ENCODE measurements at regions not wholly inside any gene's neighbourhood (a gene's known extent, or its start where the extent isn't known, plus 50 kb on each side); places are given as distances from the start of the nearest gene placed in this dataset.

- H3K4me1 Mint-ChIP-seq, result peaks cover 2% of the 10 kb centered on the region
- DNase-seq (ENCODE audit: low spot score in 2 of 2), result no peak
- peaks cover 3% of the 10 kb centered on the region for H3K27me3 Mint-ChIP-seq
- H3K27ac Mint-ChIP-seq, result no peak overlapping the region
- ATAC-seq (ENCODE audit: low read depth), result no peak
- no peaks in the 10 kb centered on the region for H3K36me3 Mint-ChIP-seq
- H3K9me3 Mint-ChIP-seq, result no peaks in the 10 kb centered on the region
- no peak overlapping the region for H3K4me3 Mint-ChIP-seq
Observed at GRCh38 chr6:6897140-6897539, 210.6 kb upstream of the RREB1 start.

- no peak overlapping the region for H3K4me3 Mint-ChIP-seq
- H3K36me3 Mint-ChIP-seq, result no peaks in the 10 kb centered on the region
- peaks cover 2% of the 10 kb centered on the region for H3K27me3 Mint-ChIP-seq
- DNase-seq (ENCODE audit: low spot score in 2 of 2), result no peak
- no peak for ATAC-seq (ENCODE audit: low read depth)
- no peak overlapping the region for H3K27ac Mint-ChIP-seq
- H3K4me1 Mint-ChIP-seq, result peaks cover 2% of the 10 kb centered on the region
- H3K9me3 Mint-ChIP-seq, result no peaks in the 10 kb centered on the region
Observed at GRCh38 chr6:6900569-6901204, 207.1 kb upstream of the RREB1 start.

- no peak overlapping the region for H3K4me3 Mint-ChIP-seq
- peak; percentile 42 for ATAC-seq (ENCODE audit: low read depth)
- H3K4me1 Mint-ChIP-seq, result peaks cover 2% of the 10 kb centered on the region
Observed at GRCh38 chr6:6901205-6901719, 206.5 kb upstream of the RREB1 start.

GRCh38 chr6:6901945-6902344 is 205.8 kb upstream of the RREB1 start:
- Mint-ChIP-seq H3K36me3 (no peaks in the 10 kb centered on the region), H3K27ac (no peak overlapping the region), H3K4me3 (no peak overlapping the region), H3K27me3 (peaks cover 2% of the 10 kb centered on the region), H3K4me1 (peaks cover 2% of the 10 kb centered on the region), H3K9me3 (no peaks in the 10 kb centered on the region)
- ATAC-seq (ENCODE audit: low read depth) (no peak), DNase-seq (ENCODE audit: low spot score in 2 of 2) (no peak)

More at GRCh38 chr6:6901205-6901719, 206.5 kb upstream of the RREB1 start:
- Mint-ChIP-seq H3K9me3 (no peaks in the 10 kb centered on the region), H3K36me3 (no peaks in the 10 kb centered on the region), H3K27ac (no peak overlapping the region), H3K27me3 (peaks cover 2% of the 10 kb centered on the region)
- no peak for DNase-seq (ENCODE audit: low spot score in 2 of 2)

- Mint-ChIP-seq H3K27ac (no peak overlapping the region), H3K4me3 (no peak overlapping the region), H3K27me3 (peaks cover 6% of the 10 kb centered on the region), H3K36me3 (no peaks in the 10 kb centered on the region), H3K9me3 (no peaks in the 10 kb centered on the region), H3K4me1 (no peaks in the 10 kb centered on the region)
- DNase-seq (ENCODE audit: low spot score in 2 of 2) (no peak), ATAC-seq (ENCODE audit: low read depth) (no peak)
Observed at GRCh38 chr6:6905961-6906518, 201.7 kb upstream of the RREB1 start.

- Mint-ChIP-seq H3K36me3 (no peaks in the 10 kb centered on the region), H3K4me3 (no peak overlapping the region), H3K9me3 (no peaks in the 10 kb centered on the region), H3K4me1 (no peaks in the 10 kb centered on the region), H3K27ac (no peak overlapping the region), H3K27me3 (peaks cover 6% of the 10 kb centered on the region)
- ATAC-seq (ENCODE audit: low read depth), result no peak
- DNase-seq (ENCODE audit: low spot score in 2 of 2), result no peak
Observed at GRCh38 chr6:6906570-6907213, 201.1 kb upstream of the RREB1 start.

- Mint-ChIP-seq H3K27me3 (peaks cover 6% of the 10 kb centered on the region), H3K4me1 (no peaks in the 10 kb centered on the region), H3K36me3 (no peaks in the 10 kb centered on the region), H3K4me3 (no peak overlapping the region), H3K9me3 (no peaks in the 10 kb centered on the region), H3K27ac (no peak overlapping the region)
- DNase-seq (ENCODE audit: low spot score in 2 of 2), result no peak
- no peak for ATAC-seq (ENCODE audit: low read depth)
Observed at GRCh38 chr6:6907286-6907685, 200.5 kb upstream of the RREB1 start.

- peaks cover 6% of the 10 kb centered on the region for H3K27me3 Mint-ChIP-seq
Observed at GRCh38 chr6:6908121-6908520, 199.6 kb upstream of the RREB1 start.

GRCh38 chr6:6909111-6909510 is 198.7 kb upstream of the RREB1 start:
- Mint-ChIP-seq H3K36me3 (no peaks in the 10 kb centered on the region), H3K27me3 (peaks cover 4% of the 10 kb centered on the region), H3K27ac (no peak overlapping the region), H3K9me3 (no peaks in the 10 kb centered on the region), H3K4me3 (no peak overlapping the region), H3K4me1 (no peaks in the 10 kb centered on the region)
- no peak for DNase-seq (ENCODE audit: low spot score in 2 of 2)
- ATAC-seq (ENCODE audit: low read depth), result no peak

More at GRCh38 chr6:6908121-6908520, 199.6 kb upstream of the RREB1 start:
- Mint-ChIP-seq H3K4me1 (no peaks in the 10 kb centered on the region), H3K9me3 (no peaks in the 10 kb centered on the region), H3K27ac (no peak overlapping the region), H3K36me3 (no peaks in the 10 kb centered on the region), H3K4me3 (no peak overlapping the region)
- DNase-seq (ENCODE audit: low spot score in 2 of 2) (no peak), ATAC-seq (ENCODE audit: low read depth) (no peak)

- no peaks in the 10 kb centered on the region for H3K9me3 Mint-ChIP-seq
- no peaks in the 10 kb centered on the region for H3K4me1 Mint-ChIP-seq
- no peak for DNase-seq (ENCODE audit: low spot score in 2 of 2)
- H3K36me3 Mint-ChIP-seq, result no peaks in the 10 kb centered on the region
- no peak for ATAC-seq (ENCODE audit: low read depth)
- no peak overlapping the region for H3K27ac Mint-ChIP-seq
- H3K27me3 Mint-ChIP-seq, result peaks cover 4% of the 10 kb centered on the region
- H3K4me3 Mint-ChIP-seq, result no peak overlapping the region
Observed at GRCh38 chr6:6910734-6911295, 196.9 kb upstream of the RREB1 start.

GRCh38 chr6:6911391-6911790 is 196.4 kb upstream of the RREB1 start:
- ATAC-seq (ENCODE audit: low read depth) (no peak), DNase-seq (ENCODE audit: low spot score in 2 of 2) (no peak)
- no peak overlapping the region for H3K27ac Mint-ChIP-seq
- no peaks in the 10 kb centered on the region for H3K36me3 Mint-ChIP-seq
- peaks cover 4% of the 10 kb centered on the region for H3K4me1 Mint-ChIP-seq
- no peak overlapping the region for H3K4me3 Mint-ChIP-seq
- H3K9me3 Mint-ChIP-seq, result no peaks in the 10 kb centered on the region
- peaks cover 4% of the 10 kb centered on the region for H3K27me3 Mint-ChIP-seq

GRCh38 chr6:6912817-6913744 is 194.7 kb upstream of the RREB1 start:
- no peaks in the 10 kb centered on the region for H3K9me3 Mint-ChIP-seq
- H3K4me1 Mint-ChIP-seq, result peaks cover 4% of the 10 kb centered on the region
- no peak overlapping the region for H3K4me3 Mint-ChIP-seq
- no peaks in the 10 kb centered on the region for H3K36me3 Mint-ChIP-seq
- DNase-seq (ENCODE audit: low spot score in 2 of 2) (no peak), ATAC-seq (ENCODE audit: low read depth) (no peak)
- H3K27me3 Mint-ChIP-seq, result peaks cover 4% of the 10 kb centered on the region
- H3K27ac Mint-ChIP-seq, result no peak overlapping the region

- DNase-seq (ENCODE audit: low spot score in 2 of 2), result no peak
- Mint-ChIP-seq H3K4me1 (peaks cover 4% of the 10 kb centered on the region), H3K36me3 (no peaks in the 10 kb centered on the region), H3K27me3 (peaks cover 6% of the 10 kb centered on the region), H3K27ac (no peak overlapping the region), H3K9me3 (no peaks in the 10 kb centered on the region), H3K4me3 (no peak overlapping the region)
- no peak for ATAC-seq (ENCODE audit: low read depth)
Observed at GRCh38 chr6:6915219-6915618, 192.5 kb upstream of the RREB1 start.

Measured in memory B cell (primary cell).